IPS DF 4.7 (cell line): ENCODE measurements at regions not wholly inside any gene's neighbourhood (a gene's known extent, or its start where the extent isn't known, plus 50 kb on each side); places are given as distances from the start of the nearest gene placed in this dataset.
"Not testable (repeated sequence)": the region's sequence is repeated elsewhere in the genome, so short reads cannot be mapped to it uniquely, and the experiment has no call there.

ENCODE experiments used
- DNase-seq: peaks from one replicate; pipeline ENCODE4 v3.0.0-alpha.2; 2013; ENCODE audit warnings: low spot score; ENCODE audit errors: extremely low read depth

GRCh38 chr6:28794175-28795002 is 129.4 kb downstream of the TRIM27 start:
- DNase-seq, result no peak

GRCh38 chr6:28800647-28801046 is 123.1 kb downstream of the TRIM27 start:
- DNase-seq, result not testable (repeated sequence)

- DNase-seq, result no peak
Observed at GRCh38 chr6:28802417-28803336, 121.1 kb downstream of the TRIM27 start.

GRCh38 chr6:28803337-28803709 is 120.5 kb downstream of the TRIM27 start:
- no peak for DNase-seq

- no peak for DNase-seq
Observed at GRCh38 chr6:28807682-28808280, 116.0 kb downstream of the TRIM27 start.

- no peak for DNase-seq
Observed at GRCh38 chr6:28808383-28808782, 115.4 kb downstream of the TRIM27 start.

GRCh38 chr6:28809947-28810658 is 113.7 kb downstream of the TRIM27 start:
- DNase-seq, result no peak

- no peak for DNase-seq
Observed at GRCh38 chr6:28810659-28811053, 113.1 kb downstream of the TRIM27 start.

- no peak for DNase-seq
Observed at GRCh38 chr6:28811873-28812272, 111.9 kb downstream of the TRIM27 start.

- DNase-seq, result no peak
Observed at GRCh38 chr6:28812778-28813569, 110.8 kb downstream of the TRIM27 start.

GRCh38 chr6:28814032-28814976 is 109.5 kb downstream of the TRIM27 start:
- no peak for DNase-seq

- no peak for DNase-seq
Observed at GRCh38 chr6:28816339-28816908, 107.4 kb downstream of the TRIM27 start.

- no peak for DNase-seq
Observed at GRCh38 chr6:28816909-28817807, 106.6 kb downstream of the TRIM27 start.

GRCh38 chr6:28817808-28818145 is 106.0 kb downstream of the TRIM27 start:
- DNase-seq, result no peak

GRCh38 chr6:28824793-28825731 is 98.7 kb downstream of the TRIM27 start:
- no peak for DNase-seq

- DNase-seq, result no peak
Observed at GRCh38 chr6:28825732-28826293, 98.0 kb downstream of the TRIM27 start.

GRCh38 chr6:28831683-28832082 is 92.1 kb downstream of the TRIM27 start:
- not testable (repeated sequence) for DNase-seq
